RWPE1 (cell line): ENCODE measurements at regions not wholly inside any gene's neighbourhood (a gene's known extent, or its start where the extent isn't known, plus 50 kb on each side); places are given as distances from the start of the nearest gene placed in this dataset.

Experiments
- CTCF ChIA-PET: fragments of 350-600 bp; sonication (Branson Sonifier 250); formaldehyde crosslinking; extraction: SDS; loops from one replicate; lab custom pipeline; 2021; lab: Yijun Ruan, JAX
- POLR2A ChIA-PET: fragments of 400-600 bp; formaldehyde crosslinking; extraction: SDS; loops from one replicate; lab custom pipeline; 2020; ENCODE audit warnings: antibody characterized with exemption; ENCODE audit not compliant: low non-redundant PET; lab: Yijun Ruan, JAX
- DNase-seq: peaks from one replicate; pipeline ENCODE4 v3.0.0; 2012; ENCODE audit warnings: low spot score
- H3K27ac ChIP-seq: fragments of 450-650 bp; 2 replicates; pipeline ENCODE4 v1.5.1; 2017
- CTCF ChIP-seq: fragments of 450-650 bp; conservative IDR thresholded peaks from 2 replicates; pipeline ENCODE4 v1.5.1; 2017; ENCODE audit warnings: low read depth, mild to moderate bottlenecking

GRCh38 chr12:73106296-73106695 is 834.1 kb downstream of the TRHDE start:
- no peak for DNase-seq
- ChIA-PET POLR2A (no interaction called here), CTCF (no interaction called here)
- no peak overlapping the region for H3K27ac ChIP-seq
- TF ChIP-seq CTCF, result no peak

- ChIA-PET POLR2A (no interaction called here), CTCF (interaction anchor here (0.6 kb wide), 1 partner anchor 1090 kb away, joined by 3 read pairs; no protein-coding TSS in a partner anchor)
- DNase-seq, result no peak
- no peak for TF ChIP-seq CTCF
- H3K27ac ChIP-seq, result no peak overlapping the region
These were observed 834.7 kb downstream of the TRHDE start for GRCh38 chr12:73106896-73107295.

- no peak overlapping the region for H3K27ac ChIP-seq
- POLR2A ChIA-PET, result no interaction called here
- CTCF ChIA-PET, result no interaction called here
- TF ChIP-seq CTCF, result no peak
- DNase-seq, result no peak
These were observed 838.6 kb downstream of the TRHDE start for GRCh38 chr12:73110816-73111215.

GRCh38 chr12:73112035-73112816 is 840.1 kb downstream of the TRHDE start:
- ChIA-PET POLR2A (no interaction called here), CTCF (no interaction called here)
- H3K27ac ChIP-seq, result no peak overlapping the region
- no peak for TF ChIP-seq CTCF
- no peak for DNase-seq

GRCh38 chr12:73124480-73124879 is 852.3 kb downstream of the TRHDE start:
- no peak for TF ChIP-seq CTCF
- DNase-seq, result no peak
- POLR2A ChIA-PET, result no interaction called here
- CTCF ChIA-PET, result no interaction called here
- H3K27ac ChIP-seq, result no peak overlapping the region

GRCh38 chr12:73125148-73125547 is 853.0 kb downstream of the TRHDE start:
- ChIA-PET POLR2A (no interaction called here), CTCF (interaction anchor here (0.6 kb wide), 1 partner anchor 19 kb away, joined by 5 read pairs; no protein-coding TSS in a partner anchor)
- H3K27ac ChIP-seq, result no peak overlapping the region
- no peak for TF ChIP-seq CTCF
- DNase-seq, result no peak
